HEK293 (cell line): ENCODE measurements at regions not wholly inside any gene's neighbourhood (a gene's known extent, or its start where the extent isn't known, plus 50 kb on each side); places are given as distances from the start of the nearest gene placed in this dataset.
A peak's percentile ranks its signal among the peaks of the same experiment; 100 is the strongest.

Experiments
- CTCF ChIA-PET: fragments of 350-600 bp; formaldehyde crosslinking; extraction: SDS; loops from one replicate; lab custom pipeline; 2021; ENCODE audit warnings: antibody characterized with exemption; lab: Yijun Ruan, JAX
- POLR2A ChIA-PET: fragments of 300-600 bp; formaldehyde crosslinking; extraction: SDS; loops from one replicate; lab custom pipeline; 2020; ENCODE audit warnings: antibody characterized with exemption, inconsistent platforms; lab: Yijun Ruan, JAX
- H3K27ac ChIP-seq: fragments of 200-500 bp; sonication (Bioruptor generic); 2 replicates; pipeline ENCODE4 v1.5.1; 2014; ENCODE audit warnings: low read depth, low read length, control low read depth, inconsistent platforms; ENCODE audit errors: extremely low read depth
- H3K36me3 ChIP-seq, 2 experiments: fragments of 200-500 bp in 1 of 2; sonication (Bioruptor generic) in 1 of 2; 1 replicate in 1 of 2; 2 replicates in 1 of 2; pipeline ENCODE4 v1.5.1; 2014 to 2017; ENCODE audit warnings: inconsistent platforms in 2 of 2, low read length in 2 of 2; ENCODE audit not compliant: control insufficient read depth in 2 of 2, insufficient read depth in 1 of 2
- H3K4me1 ChIP-seq: fragments of 200-500 bp; sonication (Bioruptor generic); 2 replicates; pipeline ENCODE4 v1.5.1; 2014; ENCODE audit warnings: mild to moderate bottlenecking, low read length, inconsistent platforms; ENCODE audit not compliant: control insufficient read depth, insufficient read depth
- H3K4me3 ChIP-seq: 2 replicates; pipeline ENCODE4 v1.5.1; 2011; ENCODE audit warnings: low read depth, mild to moderate bottlenecking, control low read depth, low read length, moderate library complexity
- H3K9me3 ChIP-seq: fragments of 200-500 bp; sonication (Bioruptor generic); 2 replicates; pipeline ENCODE4 v1.5.1; 2014; ENCODE audit warnings: low read depth, low read length, inconsistent platforms; ENCODE audit not compliant: control insufficient read depth, insufficient read depth
- ATF2 ChIP-seq: fragments of 450-650 bp; formaldehyde crosslinking; IDR thresholded peaks from 2 replicates; pipeline ENCODE4 v1.5.1; 2016; ENCODE audit warnings: missing biosample characterization, missing genetic modification characterization, low read depth
- EGR2 ChIP-seq: fragments of 450-650 bp; formaldehyde crosslinking; IDR thresholded peaks from 2 replicates; pipeline ENCODE4 v1.5.1; 2016; ENCODE audit warnings: low read depth, missing biosample characterization, missing genetic modification characterization
- FEZF1 ChIP-seq: fragments of 450-650 bp; formaldehyde crosslinking; IDR thresholded peaks from 2 replicates; pipeline ENCODE4 v1.5.1; 2016; ENCODE audit warnings: missing biosample characterization, missing genetic modification characterization
- GLI2 ChIP-seq: fragments of 450-650 bp; formaldehyde crosslinking; IDR thresholded peaks from 2 replicates; pipeline ENCODE4; 2017; ENCODE audit warnings: missing biosample characterization, missing genetic modification characterization, low read depth, borderline replicate concordance
- MEIS1 ChIP-seq: sonication (generic); formaldehyde crosslinking; IDR thresholded peaks from 2 replicates; pipeline ENCODE4 v1.8.1; 2022; ENCODE audit warnings: missing genetic modification reagents, mild to moderate bottlenecking, borderline replicate concordance
- MZF1 ChIP-seq: fragments of 450-650 bp; formaldehyde crosslinking; IDR thresholded peaks from 2 replicates; pipeline ENCODE4 v1.5.1; 2017; ENCODE audit warnings: missing biosample characterization, missing genetic modification characterization, borderline replicate concordance
- PRDM10 ChIP-seq: fragments of 450-650 bp; formaldehyde crosslinking; IDR thresholded peaks from 2 replicates; pipeline ENCODE4 v1.5.1; 2016; ENCODE audit warnings: missing biosample characterization, missing genetic modification characterization
- SP2 ChIP-seq: fragments of 450-650 bp; formaldehyde crosslinking; IDR thresholded peaks from 2 replicates; pipeline ENCODE4 v1.5.1; 2016; ENCODE audit warnings: missing biosample characterization, missing genetic modification characterization
- WT1 ChIP-seq: fragments of 450-650 bp; formaldehyde crosslinking; IDR thresholded peaks from 2 replicates; pipeline ENCODE4 v1.5.1; 2016; ENCODE audit warnings: missing biosample characterization, missing genetic modification characterization
- ZBTB10 ChIP-seq: fragments of 450-650 bp; formaldehyde crosslinking; IDR thresholded peaks from 2 replicates; pipeline ENCODE4 v1.5.1; 2016; ENCODE audit warnings: missing biosample characterization, missing genetic modification characterization
- ZBTB17 ChIP-seq: fragments of 450-650 bp; formaldehyde crosslinking; IDR thresholded peaks from 2 replicates; pipeline ENCODE4 v1.5.1; 2016; ENCODE audit warnings: missing biosample characterization, missing genetic modification characterization
- ZBTB44 ChIP-seq: fragments of 450-650 bp; IDR thresholded peaks from 2 replicates; pipeline ENCODE4 v1.5.1; 2018; ENCODE audit warnings: missing biosample characterization, mild to moderate bottlenecking, missing genetic modification characterization
- ZNF146 ChIP-seq: fragments of 450-650 bp; formaldehyde crosslinking; IDR thresholded peaks from 2 replicates; pipeline ENCODE4 v1.5.1; 2016; ENCODE audit warnings: missing biosample characterization, missing genetic modification characterization
- ZNF202 ChIP-seq: fragments of 450-650 bp; formaldehyde crosslinking; IDR thresholded peaks from 2 replicates; pipeline ENCODE4 v1.5.1; 2016; ENCODE audit warnings: missing biosample characterization, missing genetic modification characterization, borderline replicate concordance
- ZNF23 ChIP-seq: fragments of 450-650 bp; formaldehyde crosslinking; IDR thresholded peaks from 2 replicates; pipeline ENCODE4 v1.5.1; 2016; ENCODE audit warnings: missing biosample characterization, missing genetic modification characterization, borderline replicate concordance
- ZNF394 ChIP-seq: fragments of 450-650 bp; formaldehyde crosslinking; IDR thresholded peaks from 2 replicates; pipeline ENCODE4 v1.5.1; 2016; ENCODE audit warnings: missing biosample characterization, missing genetic modification characterization, mild to moderate bottlenecking, moderate library complexity, borderline replicate concordance
- ZNF629 ChIP-seq: fragments of 450-650 bp; formaldehyde crosslinking; IDR thresholded peaks from 2 replicates; pipeline ENCODE4 v1.5.1; 2017; ENCODE audit warnings: missing biosample characterization, missing genetic modification characterization
- ZNF639 ChIP-seq: fragments of 450-650 bp; formaldehyde crosslinking; IDR thresholded peaks from 2 replicates; pipeline ENCODE4 v1.5.1; 2016; ENCODE audit warnings: missing biosample characterization, missing genetic modification characterization
- ZNF677 ChIP-seq: fragments of 450-650 bp; IDR thresholded peaks from 2 replicates; pipeline ENCODE4 v1.5.0; 2018; ENCODE audit warnings: missing biosample characterization, mild to moderate bottlenecking, missing genetic modification characterization, moderate library complexity
- ZNF76 ChIP-seq: fragments of 450-650 bp; formaldehyde crosslinking; IDR thresholded peaks from 2 replicates; pipeline ENCODE4; 2016; ENCODE audit warnings: low read depth, missing biosample characterization, missing genetic modification characterization, borderline replicate concordance
- ZNF843 ChIP-seq: fragments of 450-650 bp; formaldehyde crosslinking; IDR thresholded peaks from 2 replicates; pipeline ENCODE4 v1.5.1; 2016; ENCODE audit warnings: missing biosample characterization, missing genetic modification characterization
- ZSCAN4 ChIP-seq: fragments of 450-650 bp; formaldehyde crosslinking; IDR thresholded peaks from 2 replicates; pipeline ENCODE4 v1.5.1; 2017; ENCODE audit warnings: missing biosample characterization, missing genetic modification characterization

GRCh38 chr3:157856078-157856939 lies 249.9 kb downstream of the SHOX2 start:
- Histone ChIP-seq H3K9me3 (no peaks in the 10 kb centered on the region), H3K4me3 (no peak overlapping the region), H3K27ac (no peak overlapping the region), H3K4me1 (0 out of 2 replicates have a peak, but pooled peaks cover 4% of the 10 kb centered on the region), H3K36me3 (no peaks in the 10 kb centered on the region)
- CTCF ChIA-PET: interaction anchor here (0.7 to 1.2 kb wide), 2 partner anchors 8 to 146 kb away, joined by 3 to 7 read pairs; no protein-coding TSS in a partner anchor
- POLR2A ChIA-PET: no interaction called here
- TF ChIP-seq ATF2 (tag by site-specific recombination) (no peak), MZF1 (tag by site-specific recombination) (no peak), FEZF1 (peak; percentile 64; the same call in 1 of the 2 replicates), WT1 (tag by site-specific recombination) (peak; percentile 78), ZBTB17 (0 out of 2 replicates have a peak, but pooled peaks have one; percentile 43), ZNF202 (no peak), ZNF677 (tag by site-specific recombination) (no peak), EGR2 (tag by site-specific recombination) (no peak), ZNF639 (tag by site-specific recombination) (no peak), MEIS1 (CRISPR knock-in tag) (no peak), ZBTB10 (no peak), ZNF23 (tag by site-specific recombination) (no peak), ZNF76 (tag by site-specific recombination) (no peak), ZNF146 (tag by site-specific recombination) (no peak), ZBTB44 (no peak), ZNF629 (peak; percentile 66), ZSCAN4 (no peak), SP2 (no peak), PRDM10 (tag by site-specific recombination) (no peak), ZNF394 (tag by site-specific recombination) (peak; percentile 23; the same call in 1 of the 2 replicates), ZNF843 (peak; percentile 66; the same call in 1 of the 2 replicates), GLI2 (tag by site-specific recombination) (no peak)
